Esophagus mucosa (tissue), 1 donor: ENCODE measurements at regions not wholly inside any gene's neighbourhood (a gene's known extent, or its start where the extent isn't known, plus 50 kb on each side); places are given as distances from the start of the nearest gene placed in this dataset.

Experiments used
- ATAC-seq: fragments of 200-7000 bp; cut with Tn5 transposase; one replicate; pipeline ENCODE4 v1.9.1; 2020
- donor health status: DM: yes; HTN: yes; CAD: no.

DNA sequence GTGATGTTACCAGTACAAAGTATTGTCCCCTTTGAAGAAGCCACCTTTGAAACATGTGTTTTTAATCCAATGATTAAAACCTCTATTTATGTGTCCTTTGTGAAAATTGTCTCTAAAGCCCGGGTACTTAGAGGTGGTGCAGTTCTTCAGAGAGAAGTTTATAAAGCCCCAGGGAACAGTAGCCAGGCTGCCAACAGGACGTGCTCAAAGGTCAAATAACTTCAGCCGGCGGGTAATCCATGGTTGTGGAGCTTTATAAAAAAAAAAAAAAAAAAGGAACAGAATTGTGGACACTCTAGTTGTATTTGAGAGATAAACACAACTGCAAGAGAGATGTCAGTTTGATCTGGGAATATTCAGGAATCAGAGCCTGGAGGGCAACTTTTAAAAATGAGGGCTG, 57.9 kb upstream of the CTNND2 start:
- ATAC-seq: no peak

DNA sequence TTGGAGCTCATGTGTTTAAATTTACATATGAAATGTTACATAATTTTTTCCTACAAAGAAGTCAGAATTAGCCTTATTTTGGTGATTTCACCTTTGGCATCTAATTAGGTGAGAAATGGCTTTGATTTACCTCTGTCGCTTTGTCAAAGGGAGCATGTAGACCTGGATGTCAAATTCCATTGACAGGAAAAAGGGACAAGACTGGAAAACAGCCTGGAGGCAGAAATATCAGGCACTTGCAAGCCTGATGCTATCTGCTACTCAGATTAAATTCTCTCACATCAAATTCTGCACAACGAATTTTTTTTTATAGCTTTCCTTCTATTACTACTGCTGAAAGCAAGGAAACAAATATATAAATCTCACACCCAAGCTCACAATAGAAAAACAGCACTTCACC, 54.1 kb upstream of the CTNND2 start:
- no peak for ATAC-seq

DNA sequence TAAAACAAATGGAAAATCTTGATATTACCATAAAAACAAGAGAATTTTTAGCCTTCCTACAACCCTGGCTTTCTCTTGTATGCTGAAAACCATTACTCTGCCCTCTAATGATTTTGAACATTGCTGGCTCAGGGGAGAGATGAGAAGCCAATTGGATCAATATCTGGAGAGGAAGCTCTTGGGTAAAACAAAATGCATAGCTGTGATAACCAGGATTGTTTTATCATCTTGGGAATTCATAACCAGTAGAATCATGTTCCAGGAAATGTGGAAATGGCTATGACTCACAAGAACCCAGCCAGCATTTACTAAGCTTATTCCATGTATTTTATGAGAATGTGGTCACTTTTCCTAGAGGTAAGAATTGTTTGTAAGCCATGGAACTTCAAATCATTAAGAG, 51.1 kb upstream of the CTNND2 start:
- ATAC-seq: no peak
